RWPE2 (cell line): ENCODE measurements at regions not wholly inside any gene's neighbourhood (a gene's known extent, or its start where the extent isn't known, plus 50 kb on each side); places are given as distances from the start of the nearest gene placed in this dataset.

Source experiments
- ATAC-seq: fragments of 200-7000 bp; cut with Tn5 transposase; 3 replicates; pipeline ENCODE4 v1.9.1; 2021; ENCODE audit warnings: low read depth
- DNase-seq: peaks from one replicate; pipeline ENCODE4 v3.0.0-alpha.2; 2020; ENCODE audit warnings: low spot score
- H3K27ac ChIP-seq: fragments of 450-650 bp; 2 replicates; pipeline ENCODE4 v1.5.1; 2017; ENCODE audit warnings: mild to moderate bottlenecking; ENCODE audit not compliant: poor library complexity, severe bottlenecking
- H3K27me3 ChIP-seq: fragments of 250-450 bp; sonication (Bioruptor Pico); 2 replicates; pipeline ENCODE4 v1.5.1; 2021; ENCODE audit warnings: mild to moderate bottlenecking, moderate library complexity; ENCODE audit not compliant: insufficient read depth, poor library complexity, severe bottlenecking
- H3K36me3 ChIP-seq: fragments of 250-450 bp; sonication (Bioruptor Pico); 2 replicates; pipeline ENCODE4 v1.5.1; 2020; ENCODE audit warnings: low read depth, mild to moderate bottlenecking, moderate library complexity
- H3K4me1 ChIP-seq: fragments of 250-450 bp; sonication (Bioruptor Pico); 2 replicates; pipeline ENCODE4 v1.5.1; 2021; ENCODE audit warnings: mild to moderate bottlenecking, moderate library complexity; ENCODE audit not compliant: insufficient read depth, poor library complexity, severe bottlenecking
- H3K4me3 ChIP-seq: fragments of 250-450 bp; sonication (Bioruptor Pico); 2 replicates; pipeline ENCODE4 v1.5.1; 2021; ENCODE audit warnings: mild to moderate bottlenecking, moderate library complexity; ENCODE audit not compliant: severe bottlenecking
- H3K9me3 ChIP-seq: fragments of 250-450 bp; sonication (Bioruptor Pico); 2 replicates; pipeline ENCODE4 v1.5.1; 2021; ENCODE audit warnings: mild to moderate bottlenecking, moderate library complexity; ENCODE audit not compliant: severe bottlenecking
- CTCF ChIP-seq: fragments of 450-650 bp; IDR thresholded peaks from one replicate; pipeline ENCODE4 v1.5.1; 2017; ENCODE audit warnings: mild to moderate bottlenecking, moderate library complexity; ENCODE audit not compliant: poor library complexity, severe bottlenecking

GRCh38 chr22:22745225-22746060, 101.0 kb downstream of the GGTLC2 start:
- no peak for ATAC-seq

GRCh38 chr22:22746061-22746962, 101.9 kb downstream of the GGTLC2 start:
- Histone ChIP-seq H3K36me3 (no peaks in the 10 kb centered on the region), H3K4me3 (no peak overlapping the region), H3K27me3 (peaks cover 22% of the 10 kb centered on the region), H3K9me3 (peaks cover 13% of the 10 kb centered on the region), H3K4me1 (no peaks in the 10 kb centered on the region), H3K27ac (no peak overlapping the region)
- no peak for ATAC-seq
- no peak for DNase-seq
- no peak for TF ChIP-seq CTCF

More at GRCh38 chr22:22745225-22746060, 101.0 kb downstream of the GGTLC2 start:
- peak; percentile 31 for TF ChIP-seq CTCF
- Histone ChIP-seq H3K36me3 (no peaks in the 10 kb centered on the region), H3K27me3 (peaks cover 27% of the 10 kb centered on the region), H3K4me1 (no peaks in the 10 kb centered on the region), H3K27ac (no peak overlapping the region), H3K4me3 (no peak overlapping the region), H3K9me3 (peaks cover 13% of the 10 kb centered on the region)
- DNase-seq = no peak

- DNase-seq (no peak), ATAC-seq (no peak)
- no peaks in the 10 kb centered on the region for H3K4me1 ChIP-seq
- H3K27me3 ChIP-seq = peaks cover 15% of the 10 kb centered on the region
- no peak for TF ChIP-seq CTCF
- no peak overlapping the region for H3K4me3 ChIP-seq
- H3K27ac ChIP-seq = no peak overlapping the region
- no peaks in the 10 kb centered on the region for H3K36me3 ChIP-seq
- peaks cover 10% of the 10 kb centered on the region for H3K9me3 ChIP-seq
Observed at GRCh38 chr22:22746963-22747933, 102.8 kb downstream of the GGTLC2 start.

GRCh38 chr22:22748297-22748743, 103.9 kb downstream of the GGTLC2 start:
- H3K4me1 ChIP-seq = no peaks in the 10 kb centered on the region
- H3K27me3 ChIP-seq = peaks cover 8% of the 10 kb centered on the region
- DNase-seq = no peak
- H3K4me3 ChIP-seq = no peak overlapping the region
- no peaks in the 10 kb centered on the region for H3K36me3 ChIP-seq
- peak; percentile 82 for ATAC-seq
- H3K9me3 ChIP-seq = peaks cover 10% of the 10 kb centered on the region
- peak; percentile 32 for TF ChIP-seq CTCF
- H3K27ac ChIP-seq = no peak overlapping the region
